Heart right ventricle (tissue), 16 donors: ENCODE measurements at regions not wholly inside any gene's neighbourhood (a gene's known extent, or its start where the extent isn't known, plus 50 kb on each side); places are given as distances from the start of the nearest gene placed in this dataset.
"Not testable (repeated sequence)": the region's sequence is repeated elsewhere in the genome, so short reads cannot be mapped to it uniquely, and the experiment has no call there.

ENCODE experiments used
- ATAC-seq, 8 donors: fragments of 200-7000 bp; cut with Tn5 transposase; one replicate each; pipeline ENCODE4 v1.9.1; 2020; ENCODE audit warnings: mild to moderate bottlenecking in 8 of 8, moderate library complexity in 8 of 8, moderate number of reproducible peaks in 1 of 8
- DNase-seq, 2 donors: peaks; one replicate each; pipeline ENCODE4 v3.0.0-alpha.2; 2020
- H3K27ac ChIP-seq, 10 donors: fragments of 200-600 bp; sonication (generic) in 2 of 10; one replicate each; pipeline versions ENCODE4 v1.5.0 to v1.8.0; 2020 to 2022; ENCODE audit warnings: mild to moderate bottlenecking in 3 of 10
- H3K27me3 ChIP-seq, 7 donors: fragments of 200-600 bp; one replicate each; pipeline ENCODE4 v1.8.0; 2021 to 2022; ENCODE audit warnings: mild to moderate bottlenecking in 2 of 7
- H3K36me3 ChIP-seq, 9 donors: fragments of 200-600 bp; sonication (generic) in 1 of 9; one replicate each; pipeline versions ENCODE4 v1.5.0 to v1.8.0; 2020 to 2022; ENCODE audit warnings: mild to moderate bottlenecking in 2 of 9
- H3K4me1 ChIP-seq, 9 donors: fragments of 200-600 bp; sonication (generic) in 1 of 9; one replicate each; pipeline versions ENCODE4 v1.5.0 to v1.8.0; 2020 to 2022; ENCODE audit warnings: mild to moderate bottlenecking in 4 of 9
- H3K4me3 ChIP-seq, 10 donors: fragments of 200-600 bp; sonication (generic) in 2 of 10; one replicate each; pipeline versions ENCODE4 v1.5.0 to v1.8.0; 2020 to 2022; ENCODE audit warnings: mild to moderate bottlenecking in 7 of 10, moderate library complexity in 2 of 10
- H3K9me3 ChIP-seq, 11 donors: fragments of 200-600 bp in 10 of 11; sonication (generic) in 2 of 11; one replicate each; pipeline versions ENCODE4 v1.5.0 to v1.8.0; 2013 to 2022; ENCODE audit warnings: mild to moderate bottlenecking in 2 of 11, control low read depth in 1 of 11, moderate library complexity in 1 of 11
- whole genome bisulfite sequencing, 2 donors: extraction: QIAGEN DNeasy Blood & Tissue Kit; methylation state at CpG; one replicate each; pipeline ENCODE4 v1.1.7; 2013; ENCODE audit warnings: inconsistent platforms in 1 of 2; 5-methylcytosine and 5-hydroxymethylcytosine counted together
- intact Hi-C, 10 donors: fragments of 100-400 bp; cut with DNase I; formaldehyde crosslinking; loops; one replicate each; pipeline versions ENCODE4 v1.11.1 to v1.14.2; 2022
- TF ChIP-seq, protein P1 (sequence below), 9 donors: fragments of 200-600 bp; sonication (generic) in 2 of 9; IDR thresholded peaks; one replicate each; pipeline versions ENCODE4 v1.5.0 to v1.8.0; 2021 to 2022; ENCODE audit warnings: antibody characterized with exemption in 9 of 9, mild to moderate bottlenecking in 5 of 9, moderate library complexity in 1 of 9
- donor health status: Arrhythmogenic right ventricular cardiomyopathy.
- donor health status: ischemic (EF 13 %, LVEDD 7.1; RV severe dilation, severe dysfunction).
- donor health status: healthy with polysubstance abuse.
- donor health status: DM: no; HTN: yes; CAD: no.
- donor health status: DM: no; HTN: no; CAD: no.
- donor health status: ischemic (EF 25% LVEDD 6.9; RV normal size, moderate dysfunction).
- donor health status: ischemic (EF 25% LVEDD 5.7; RV mildly dilated, moderate dysfunction).
- donor health status: healthy.
- donor health status: DM: yes; HTN: yes; CAD: no.
- donor health status: Ischemic cardiomyopathy.
- donor health status: ischemic (EF 35%, LVEDD 5.7; RV mildly dilated, moderate dysfunction).
- donor health status: nonischemic (EF 11% LVEDD 7.7; RV severe dilation, severe dysfunction).
- donor health status: DM: yes; HTN: yes; CAD: no.
- donor health status: PGD.
- donor health status: ischemic (EF 29% LVEDD 5.4; RV normal size, mild dysfunction).
- donor health status: nonischemic (EF 23%, LVEDD 6.1; RV moderate dilation, normal function).

DNA sequence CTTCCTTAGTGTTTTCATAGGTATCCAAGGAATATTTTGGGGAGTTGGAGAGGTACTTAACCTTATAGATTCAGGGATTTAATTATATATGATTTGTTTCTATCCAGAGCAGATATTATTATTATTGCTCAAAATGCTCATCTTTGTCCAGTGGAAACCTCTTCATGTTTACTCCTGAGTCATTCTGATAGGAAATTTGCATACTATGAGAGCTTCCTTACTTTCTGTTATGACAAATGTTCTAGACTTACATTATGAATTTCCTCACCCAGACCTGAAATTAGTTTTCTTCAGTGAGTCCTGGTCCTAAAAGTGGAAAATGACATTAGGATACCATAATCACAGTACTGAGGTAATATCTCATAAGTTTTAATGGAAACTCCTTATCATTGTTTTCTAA is 57.5 kb upstream of the PLPPR5 start:
- ATAC-seq (no peak), DNase-seq (no peak)
- Histone ChIP-seq H3K27ac (no peak overlapping the region), H3K27me3 (no peaks in the 10 kb centered on the region), H3K4me1 (no peaks in the 10 kb centered on the region), H3K36me3 (no peaks in the 10 kb centered on the region), H3K4me3 (no peak overlapping the region), H3K9me3 (no peaks in the 10 kb centered on the region)
- TF ChIP-seq, protein P1, sequence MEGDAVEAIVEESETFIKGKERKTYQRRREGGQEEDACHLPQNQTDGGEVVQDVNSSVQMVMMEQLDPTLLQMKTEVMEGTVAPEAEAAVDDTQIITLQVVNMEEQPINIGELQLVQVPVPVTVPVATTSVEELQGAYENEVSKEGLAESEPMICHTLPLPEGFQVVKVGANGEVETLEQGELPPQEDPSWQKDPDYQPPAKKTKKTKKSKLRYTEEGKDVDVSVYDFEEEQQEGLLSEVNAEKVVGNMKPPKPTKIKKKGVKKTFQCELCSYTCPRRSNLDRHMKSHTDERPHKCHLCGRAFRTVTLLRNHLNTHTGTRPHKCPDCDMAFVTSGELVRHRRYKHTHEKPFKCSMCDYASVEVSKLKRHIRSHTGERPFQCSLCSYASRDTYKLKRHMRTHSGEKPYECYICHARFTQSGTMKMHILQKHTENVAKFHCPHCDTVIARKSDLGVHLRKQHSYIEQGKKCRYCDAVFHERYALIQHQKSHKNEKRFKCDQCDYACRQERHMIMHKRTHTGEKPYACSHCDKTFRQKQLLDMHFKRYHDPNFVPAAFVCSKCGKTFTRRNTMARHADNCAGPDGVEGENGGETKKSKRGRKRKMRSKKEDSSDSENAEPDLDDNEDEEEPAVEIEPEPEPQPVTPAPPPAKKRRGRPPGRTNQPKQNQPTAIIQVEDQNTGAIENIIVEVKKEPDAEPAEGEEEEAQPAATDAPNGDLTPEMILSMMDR (IDR thresholded peaks at IDR 0.05) = no peak
- intact Hi-C loops = no loop called here

DNA sequence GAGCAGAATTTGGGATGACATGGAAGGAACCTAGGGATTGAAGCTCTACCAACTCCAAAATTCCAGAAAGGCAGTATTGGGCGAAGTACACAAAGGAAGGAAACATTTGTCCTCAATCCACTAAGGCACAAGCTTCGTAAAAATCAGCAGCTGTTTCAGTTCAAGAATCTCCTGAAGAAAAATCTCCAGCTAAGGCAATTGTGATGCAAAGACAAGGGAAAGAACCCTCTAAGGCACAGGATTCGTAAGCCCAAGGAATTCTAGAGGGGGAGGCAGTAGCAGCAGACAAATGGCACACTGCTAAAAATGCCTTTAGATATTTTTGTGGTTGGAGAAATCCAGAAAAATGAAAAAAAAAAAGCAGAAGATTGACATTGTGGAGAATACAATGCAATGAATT is 64.5 kb upstream of the PLPPR5 start:
- WGBS, 2 donors = 48 to 60% methylated on average over 3 of the region's 3 CpGs
- H3K36me3 ChIP-seq = no peaks in the 10 kb centered on the region
- intact Hi-C loops = no loop called here
- TF ChIP-seq, protein P1 (IDR thresholded peaks at IDR 0.05) = no peak
- H3K27me3 ChIP-seq = peaks cover 0 to 6% (median 0%) of the 10 kb centered on the region in 7 donors
- no peaks in the 10 kb centered on the region for H3K9me3 ChIP-seq
- no peak overlapping the region for H3K4me3 ChIP-seq
- ATAC-seq (no peak), DNase-seq (no peak)
- H3K27ac ChIP-seq = no peak overlapping the region
- H3K4me1 ChIP-seq = no peaks in the 10 kb centered on the region

DNA sequence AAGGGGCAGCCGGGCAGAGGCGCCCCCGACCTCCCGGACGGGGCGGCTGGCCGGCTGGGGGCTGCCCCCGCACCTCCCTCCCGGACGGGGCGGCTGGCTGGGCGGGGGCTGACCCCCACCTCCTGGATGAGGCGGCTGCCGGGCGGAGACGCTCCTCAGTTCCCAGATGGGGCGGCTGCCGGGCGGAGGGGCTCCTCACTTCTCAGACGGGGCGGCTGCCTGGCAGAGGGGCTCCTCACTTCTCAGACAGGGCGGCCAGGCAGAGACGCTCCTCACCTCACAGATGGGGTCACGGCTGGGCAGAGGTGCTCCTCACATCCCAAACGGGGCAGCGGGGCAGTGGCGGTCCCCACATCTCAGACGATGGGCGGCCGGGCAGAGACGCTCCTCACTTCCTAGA is 73.9 kb upstream of the PLPPR5 start:
- H3K27me3 ChIP-seq, ATAC-seq, H3K4me1 ChIP-seq, H3K27ac ChIP-seq, H3K4me3 ChIP-seq, DNase-seq, intact Hi-C loops, H3K36me3 ChIP-seq: not testable (repeated sequence)
- peaks cover 0 to 13% (median 5%) of the 10 kb centered on the region in 11 donors for H3K9me3 ChIP-seq
- 93 to 97% methylated on average over 31 of the region's 31 CpGs for WGBS, 2 donors

DNA sequence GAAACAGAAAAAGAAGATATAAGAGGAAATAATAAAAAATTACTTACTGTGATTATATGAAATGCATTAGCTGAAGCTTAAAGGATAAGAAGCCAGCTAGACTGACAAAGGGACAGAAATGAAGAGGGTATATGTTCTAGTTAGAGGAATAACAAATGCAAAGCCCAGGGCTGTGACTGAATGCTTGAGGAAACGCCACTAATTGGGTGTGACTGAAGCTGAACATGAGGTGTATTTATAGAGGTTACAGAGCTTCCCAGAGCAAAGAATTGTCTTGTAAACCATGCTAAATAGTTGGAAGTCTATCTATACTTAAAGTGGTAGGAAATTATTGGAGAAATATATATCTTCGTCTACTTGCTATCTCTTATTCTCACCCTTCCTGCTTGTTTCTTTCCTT is 77.7 kb upstream of the PLPPR5 start:
- no peaks in the 10 kb centered on the region for H3K36me3 ChIP-seq
- TF ChIP-seq, protein P1 (IDR thresholded peaks at IDR 0.05) = no peak
- H3K9me3 ChIP-seq = peaks cover 0 to 5% (median 1%) of the 10 kb centered on the region in 11 donors
- no peaks in the 10 kb centered on the region for H3K4me1 ChIP-seq
- no peaks in the 10 kb centered on the region for H3K27me3 ChIP-seq
- intact Hi-C loops = no loop called here
- H3K27ac ChIP-seq = no peak overlapping the region
- no peak for DNase-seq
- ATAC-seq = no peak
- WGBS, 2 donors = 37 to 48% methylated on average over 2 of the region's 2 CpGs
- H3K4me3 ChIP-seq = no peak overlapping the region

DNA sequence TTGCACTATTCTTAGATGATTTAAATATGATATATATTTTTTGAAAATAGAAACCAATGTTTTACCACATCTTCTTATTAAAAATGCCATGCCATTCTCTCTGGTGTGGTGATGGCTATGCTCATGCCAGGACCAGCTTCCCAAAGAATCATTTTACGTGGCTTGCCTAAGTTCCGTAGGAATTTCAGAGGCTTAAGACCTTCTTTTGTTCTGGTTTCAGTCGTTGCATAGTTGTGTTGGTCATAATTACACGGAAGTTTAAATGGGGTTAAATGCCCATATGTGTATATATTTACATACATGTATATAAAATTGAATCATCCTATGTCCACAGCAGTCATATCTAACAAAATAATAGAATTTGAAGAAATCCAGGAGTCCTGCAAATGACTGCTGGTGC is 78.7 kb upstream of the PLPPR5 start:
- ATAC-seq = no peak
- H3K36me3 ChIP-seq = no peaks in the 10 kb centered on the region
- intact Hi-C loops = no loop called here
- DNase-seq = no peak
- H3K4me3 ChIP-seq = no peak overlapping the region
- WGBS, 2 donors = 64 to 79% methylated on average over 4 of the region's 4 CpGs
- TF ChIP-seq, protein P1 (IDR thresholded peaks at IDR 0.05) = no peak
- no peaks in the 10 kb centered on the region for H3K4me1 ChIP-seq
- no peak overlapping the region for H3K27ac ChIP-seq
- peaks cover 0 to 3% (median 0%) of the 10 kb centered on the region in 11 donors for H3K9me3 ChIP-seq
- H3K27me3 ChIP-seq = no peaks in the 10 kb centered on the region
